ENCODE measurements at regions not wholly inside any gene's neighbourhood (a gene's known extent, or its start where the extent isn't known, plus 50 kb on each side); places are given as distances from the start of the nearest gene placed in this dataset.

GRCh38 chr22:46092011-46092410 lies 58.3 kb upstream of the PPARA start:
- FAIRE-seq: no peak
- no peak for DNase-seq (ENCODE audit: low read depth, low spot score)
- H4K20me1 ChIP-seq (ENCODE audit: control insufficient read depth, extremely low read depth, insufficient read depth, low read length): peaks cover 70% of the 10 kb centered on the region
- peaks cover 50% of the 10 kb centered on the region for H3K4me1 ChIP-seq (ENCODE audit: control insufficient read depth, extremely low read depth, insufficient read depth, low read length)
- H3K9me3 ChIP-seq (ENCODE audit: control insufficient read depth, low read depth, low read length): no peaks in the 10 kb centered on the region
- TF ChIP-seq EZH2 (IDR thresholded peaks at IDR 0.05; ENCODE audit: low read length) (no peak), CTCF (optimal IDR thresholded peaks at IDR 0.05 in 1 of 3, IDR thresholded peaks at IDR 0.05 in 1 of 3, conservative IDR thresholded peaks at IDR 0.05 in 1 of 3; ENCODE audit: extremely low read depth in 1 of 3, insufficient read depth in 2 of 3, low read length in 3 of 3) (no peak)
- H3K36me3 ChIP-seq (ENCODE audit: control insufficient read depth in 2 of 2, extremely low read depth in 1 of 2, insufficient read depth in 2 of 2, low read length in 2 of 2): peaks cover 15 to 77% of the 10 kb centered on the region in 2 experiments
- H3K27ac ChIP-seq (ENCODE audit: control insufficient read depth, insufficient read depth, low read length): peak overlapping the region; percentile 80
- H3K79me2 ChIP-seq (ENCODE audit: control insufficient read depth, insufficient read depth, low read length): peaks cover 94% of the 10 kb centered on the region
- no peak overlapping the region for H2AFZ ChIP-seq (ENCODE audit: control insufficient read depth, low read length)
- no peak overlapping the region for H3K4me3 ChIP-seq (ENCODE audit: control insufficient read depth in 2 of 3, extremely low read depth in 1 of 3, insufficient read depth in 2 of 3, low read depth in 1 of 3, low read length in 3 of 3)
- H3K9ac ChIP-seq (ENCODE audit: control insufficient read depth, extremely low read depth, insufficient read depth, low read length): no peak overlapping the region
- peak overlapping the region; percentile 5 for H3K4me2 ChIP-seq (ENCODE audit: control insufficient read depth, extremely low read depth, insufficient read depth, low read depth, low read length)
- H3K27me3 ChIP-seq (ENCODE audit: control insufficient read depth, extremely low read depth, insufficient read depth, low read length): no peaks in the 10 kb centered on the region
- dilution Hi-C loops (cut with MboI; ENCODE audit: extremely low pct_ligation_motif_present, low sequenced_read_pairs): no loop called here
- H3K9me1 ChIP-seq (ENCODE audit: control insufficient read depth, extremely low read depth, insufficient read depth, low read length): peaks cover 4% of the 10 kb centered on the region

GRCh38 chr22:46092670-46093410 lies 57.5 kb upstream of the PPARA start:
- H3K9ac ChIP-seq (ENCODE audit: control insufficient read depth, extremely low read depth, insufficient read depth, low read length): peak overlapping the region; percentile 22
- H3K4me3 ChIP-seq (ENCODE audit: control insufficient read depth in 2 of 3, extremely low read depth in 1 of 3, insufficient read depth in 2 of 3, low read depth in 1 of 3, low read length in 3 of 3): no peak overlapping the region
- H3K4me1 ChIP-seq (ENCODE audit: control insufficient read depth, extremely low read depth, insufficient read depth, low read length): peaks cover 48% of the 10 kb centered on the region
- H3K9me3 ChIP-seq (ENCODE audit: control insufficient read depth, low read depth, low read length): no peaks in the 10 kb centered on the region
- TF ChIP-seq CTCF (optimal IDR thresholded peaks at IDR 0.05 in 1 of 3, IDR thresholded peaks at IDR 0.05 in 1 of 3, conservative IDR thresholded peaks at IDR 0.05 in 1 of 3; ENCODE audit: extremely low read depth in 1 of 3, insufficient read depth in 2 of 3, low read length in 3 of 3): no peak
- no peak for TF ChIP-seq EZH2 (IDR thresholded peaks at IDR 0.05; ENCODE audit: low read length)
- peak overlapping the region; percentile 20 for H3K27ac ChIP-seq (ENCODE audit: control insufficient read depth, insufficient read depth, low read length)
- dilution Hi-C loops (cut with MboI; ENCODE audit: extremely low pct_ligation_motif_present, low sequenced_read_pairs): no loop called here
- DNase-seq (ENCODE audit: low read depth, low spot score): no peak
- H2AFZ ChIP-seq (ENCODE audit: control insufficient read depth, low read length): no peak overlapping the region
- FAIRE-seq: peak; percentile 34
- peaks cover 4% of the 10 kb centered on the region for H3K9me1 ChIP-seq (ENCODE audit: control insufficient read depth, extremely low read depth, insufficient read depth, low read length)
- H3K27me3 ChIP-seq (ENCODE audit: control insufficient read depth, extremely low read depth, insufficient read depth, low read length): no peaks in the 10 kb centered on the region
- H3K36me3 ChIP-seq (ENCODE audit: control insufficient read depth in 2 of 2, extremely low read depth in 1 of 2, insufficient read depth in 2 of 2, low read length in 2 of 2): peaks cover 15 to 77% of the 10 kb centered on the region in 2 experiments
- H3K4me2 ChIP-seq (ENCODE audit: control insufficient read depth, extremely low read depth, insufficient read depth, low read depth, low read length): no peak overlapping the region
- peaks cover 94% of the 10 kb centered on the region for H3K79me2 ChIP-seq (ENCODE audit: control insufficient read depth, insufficient read depth, low read length)
- H4K20me1 ChIP-seq (ENCODE audit: control insufficient read depth, extremely low read depth, insufficient read depth, low read length): peaks cover 69% of the 10 kb centered on the region
